OCI-LY1 (cell line): ENCODE measurements at regions not wholly inside any gene's neighbourhood (a gene's known extent, or its start where the extent isn't known, plus 50 kb on each side); places are given as distances from the start of the nearest gene placed in this dataset.

ENCODE experiments used
- EZH2 ChIP-seq: fragments of 200-600 bp; sonication (generic), shearing (Covaris generic); IDR thresholded peaks from 2 replicates; pipeline ENCODE4 v1.8.0; 2017; ENCODE audit warnings: borderline replicate concordance, mixed run types, mild to moderate bottlenecking, antibody characterized with exemption, low read length, moderate library complexity, mixed read lengths
- TF ChIP-seq, protein P1 (sequence below): fragments of 200-600 bp; sonication (generic), shearing (Covaris generic); IDR thresholded peaks from 2 replicates; pipeline ENCODE4 v1.5.1; 2017; ENCODE audit warnings: mild to moderate bottlenecking, antibody characterized with exemption, low read length, moderate library complexity, mixed read lengths

DNA sequence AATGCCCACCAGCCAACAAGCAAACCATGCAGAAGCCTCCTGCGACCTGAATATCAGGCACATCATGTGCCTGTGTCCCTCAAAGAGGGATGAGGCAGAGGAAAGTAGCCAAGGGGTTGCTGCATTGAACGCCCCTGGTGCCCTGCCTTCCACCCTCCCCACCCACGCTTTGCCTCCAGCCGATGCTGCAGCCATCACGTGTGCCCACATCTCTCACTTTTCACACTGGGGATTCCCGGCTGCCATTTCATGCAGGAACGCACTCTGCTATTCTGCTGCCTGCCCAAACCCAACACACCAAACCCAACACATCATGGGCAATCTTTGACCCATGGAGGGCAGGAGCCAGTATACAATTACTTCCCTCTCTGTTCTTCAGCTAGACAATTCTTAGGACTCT, 462.2 kb upstream of the PROK2 start:
- no peak for TF ChIP-seq EZH2
- TF ChIP-seq, protein P1, sequence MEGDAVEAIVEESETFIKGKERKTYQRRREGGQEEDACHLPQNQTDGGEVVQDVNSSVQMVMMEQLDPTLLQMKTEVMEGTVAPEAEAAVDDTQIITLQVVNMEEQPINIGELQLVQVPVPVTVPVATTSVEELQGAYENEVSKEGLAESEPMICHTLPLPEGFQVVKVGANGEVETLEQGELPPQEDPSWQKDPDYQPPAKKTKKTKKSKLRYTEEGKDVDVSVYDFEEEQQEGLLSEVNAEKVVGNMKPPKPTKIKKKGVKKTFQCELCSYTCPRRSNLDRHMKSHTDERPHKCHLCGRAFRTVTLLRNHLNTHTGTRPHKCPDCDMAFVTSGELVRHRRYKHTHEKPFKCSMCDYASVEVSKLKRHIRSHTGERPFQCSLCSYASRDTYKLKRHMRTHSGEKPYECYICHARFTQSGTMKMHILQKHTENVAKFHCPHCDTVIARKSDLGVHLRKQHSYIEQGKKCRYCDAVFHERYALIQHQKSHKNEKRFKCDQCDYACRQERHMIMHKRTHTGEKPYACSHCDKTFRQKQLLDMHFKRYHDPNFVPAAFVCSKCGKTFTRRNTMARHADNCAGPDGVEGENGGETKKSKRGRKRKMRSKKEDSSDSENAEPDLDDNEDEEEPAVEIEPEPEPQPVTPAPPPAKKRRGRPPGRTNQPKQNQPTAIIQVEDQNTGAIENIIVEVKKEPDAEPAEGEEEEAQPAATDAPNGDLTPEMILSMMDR: no peak
